Kidney (tissue), 13 donors: ENCODE measurements at regions not wholly inside any gene's neighbourhood (a gene's known extent, or its start where the extent isn't known, plus 50 kb on each side); places are given as distances from the start of the nearest gene placed in this dataset.
A peak's percentile ranks its signal among the peaks of the same experiment; 100 is the strongest.

ENCODE experiments used
- DNase-seq, 5 donors: peaks; one replicate each; pipeline ENCODE4 v3.0.0-alpha.2; 2013 to 2020
- FAIRE-seq: peaks from 2 replicates; lab custom pipeline; 2012; peaks lifted over from hg19 to GRCh38; lab: Jason Lieb, UNC
- H3K27ac ChIP-seq, 2 donors: one replicate each; pipeline ENCODE4 v1.7.0; 2013; ENCODE audit warnings: low read depth in 2 of 2, low read length in 2 of 2, inconsistent platforms in 1 of 2
- H3K27me3 ChIP-seq: one replicate; pipeline ENCODE4 v1.7.1; 2013; ENCODE audit warnings: low read length, inconsistent platforms; ENCODE audit not compliant: control insufficient read depth, insufficient read depth
- H3K36me3 ChIP-seq, 3 donors: one replicate each; pipeline versions ENCODE4 v1.7.0 to v1.7.1; 2013; ENCODE audit warnings: low read length in 3 of 3, control low read depth in 1 of 3, inconsistent platforms in 1 of 3; ENCODE audit not compliant: insufficient read depth in 3 of 3, control insufficient read depth in 2 of 3
- H3K4me1 ChIP-seq, 3 donors: one replicate each; pipeline versions ENCODE4 v1.7.0 to v1.7.1; 2013; ENCODE audit warnings: low read length in 3 of 3, inconsistent platforms in 1 of 3, low read depth in 1 of 3; ENCODE audit not compliant: control insufficient read depth in 2 of 3, insufficient read depth in 2 of 3
- H3K4me3 ChIP-seq, 3 donors: one replicate each; pipeline versions ENCODE4 v1.7.0 to v1.8.1; 2013; ENCODE audit warnings: low read length in 3 of 3, control low read depth in 1 of 3, inconsistent platforms in 1 of 3
- H3K9ac ChIP-seq, 3 donors: one replicate each; pipeline versions ENCODE4 v1.7.0 to v1.7.1; 2013; ENCODE audit warnings: low read length in 3 of 3, control low read depth in 1 of 3, inconsistent platforms in 1 of 3
- H3K9me3 ChIP-seq, 3 donors: one replicate each; pipeline versions ENCODE4 v1.7.0 to v1.7.1; 2013; ENCODE audit warnings: low read length in 3 of 3, control low read depth in 1 of 3, inconsistent platforms in 1 of 3; ENCODE audit not compliant: control insufficient read depth in 2 of 3, insufficient read depth in 1 of 3
- intact Hi-C: fragments of 100-400 bp; cut with DNase I; formaldehyde crosslinking; loops from one replicate; pipeline ENCODE4 v1.11.1; 2022
- TF ChIP-seq, protein P1 (sequence below): IDR thresholded peaks from 3 replicates; pipeline ENCODE4 v1.5.1; 2012; ENCODE audit warnings: mild to moderate bottlenecking, moderate library complexity, borderline replicate concordance; ENCODE audit not compliant: insufficient read depth; ENCODE audit errors: extremely low read depth
- donor health status: control.
- donor health status: control.
- donor health status: control.
- donor health status: control.
- donor health status: control.
- donor health status: DM: yes; HTN: yes; CAD: no.
- donor health status: Normal renal cell carcinoma (clear cell type).

GRCh38 chr2:150126839-150127238 is 360.6 kb downstream of the RND3 start:
- no peaks in the 10 kb centered on the region for H3K9me3 ChIP-seq
- peaks cover 0 to 3% (median 2%) of the 10 kb centered on the region in 3 donors for H3K4me1 ChIP-seq
- H3K9ac ChIP-seq: no peak overlapping the region
- H3K27ac ChIP-seq: no peak overlapping the region
- no peaks in the 10 kb centered on the region for H3K27me3 ChIP-seq
- no peak for FAIRE-seq
- H3K4me3 ChIP-seq: no peak overlapping the region
- H3K36me3 ChIP-seq: no peaks in the 10 kb centered on the region
- TF ChIP-seq, protein P1, sequence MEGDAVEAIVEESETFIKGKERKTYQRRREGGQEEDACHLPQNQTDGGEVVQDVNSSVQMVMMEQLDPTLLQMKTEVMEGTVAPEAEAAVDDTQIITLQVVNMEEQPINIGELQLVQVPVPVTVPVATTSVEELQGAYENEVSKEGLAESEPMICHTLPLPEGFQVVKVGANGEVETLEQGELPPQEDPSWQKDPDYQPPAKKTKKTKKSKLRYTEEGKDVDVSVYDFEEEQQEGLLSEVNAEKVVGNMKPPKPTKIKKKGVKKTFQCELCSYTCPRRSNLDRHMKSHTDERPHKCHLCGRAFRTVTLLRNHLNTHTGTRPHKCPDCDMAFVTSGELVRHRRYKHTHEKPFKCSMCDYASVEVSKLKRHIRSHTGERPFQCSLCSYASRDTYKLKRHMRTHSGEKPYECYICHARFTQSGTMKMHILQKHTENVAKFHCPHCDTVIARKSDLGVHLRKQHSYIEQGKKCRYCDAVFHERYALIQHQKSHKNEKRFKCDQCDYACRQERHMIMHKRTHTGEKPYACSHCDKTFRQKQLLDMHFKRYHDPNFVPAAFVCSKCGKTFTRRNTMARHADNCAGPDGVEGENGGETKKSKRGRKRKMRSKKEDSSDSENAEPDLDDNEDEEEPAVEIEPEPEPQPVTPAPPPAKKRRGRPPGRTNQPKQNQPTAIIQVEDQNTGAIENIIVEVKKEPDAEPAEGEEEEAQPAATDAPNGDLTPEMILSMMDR: no peak
- DNase-seq: peak in 2 of 5 donors; percentile 28 to 38
- intact Hi-C loops: no loop called here

- intact Hi-C loops: no loop called here
- FAIRE-seq (peak; percentile 88), DNase-seq (peak in 4 of 5 donors; percentile 39 to 60 (median 50))
- Histone ChIP-seq H3K4me3 (no peak overlapping the region), H3K9me3 (no peaks in the 10 kb centered on the region), H3K27ac (no peak overlapping the region), H3K9ac (no peak overlapping the region), H3K36me3 (no peaks in the 10 kb centered on the region), H3K27me3 (no peaks in the 10 kb centered on the region), H3K4me1 (peaks cover 0 to 3% (median 2%) of the 10 kb centered on the region in 3 donors)
- TF ChIP-seq, protein P1: no peak
Observed at GRCh38 chr2:150126143-150126740, 361.2 kb downstream of the RND3 start.

DNA sequence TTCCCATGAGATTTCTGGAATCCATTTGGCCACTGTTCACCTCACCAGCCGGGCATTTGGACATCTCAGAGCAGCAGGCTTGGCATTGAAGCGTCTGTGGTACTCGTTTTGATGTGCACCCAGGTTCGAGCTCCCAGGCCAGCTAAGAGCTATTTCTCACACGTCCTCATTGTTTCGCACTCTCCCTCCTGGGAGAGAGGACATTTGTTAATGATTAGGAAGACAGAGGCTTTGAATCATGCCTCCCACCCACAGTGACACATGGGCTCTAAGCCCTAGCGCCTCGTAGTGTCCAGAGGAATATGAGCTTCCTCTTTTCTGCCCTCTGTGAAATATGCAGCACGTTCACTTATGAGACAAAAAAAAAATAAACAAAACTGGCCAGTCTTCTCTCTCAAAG is 361.8 kb downstream of the RND3 start:
- TF ChIP-seq, protein P1: no peak
- DNase-seq (peak in 4 of 5 donors; percentile 15 to 62 (median 40)), FAIRE-seq (no peak)
- no peak overlapping the region for H3K9ac ChIP-seq
- no peak overlapping the region for H3K4me3 ChIP-seq
- H3K27me3 ChIP-seq: no peaks in the 10 kb centered on the region
- H3K27ac ChIP-seq: no peak overlapping the region
- H3K9me3 ChIP-seq: no peaks in the 10 kb centered on the region
- no peaks in the 10 kb centered on the region for H3K36me3 ChIP-seq
- peaks cover 0 to 3% (median 2%) of the 10 kb centered on the region in 3 donors for H3K4me1 ChIP-seq
- intact Hi-C loops: no loop called here
